ENCODE measurements at regions not wholly inside any gene's neighbourhood (a gene's known extent, or its start where the extent isn't known, plus 50 kb on each side); places are given as distances from the start of the nearest gene placed in this dataset.

GRCh38 chr1:240029418-240029817, 62.3 kb upstream of the FMN2 start:
- 77% methylated on average over 3 of the region's 3 CpGs for WGBS (ENCODE audit: missing lambda C conversion rate)
- peak overlapping the region; percentile 32 to 89; a peak in 5 of 6 replicates for H3K27ac ChIP-seq
- ATAC-seq: no peak
- H3K9me3 ChIP-seq: no peaks in the 10 kb centered on the region
- CTCF ChIA-PET: interaction anchor here (1.1 to 2.2 kb wide), 6 partner anchors 25 to 579 kb away, joined by 3 to 10 read pairs (median 6); partner anchors contain the start of gene FMN2
- no peak overlapping the region for H3K4me3 ChIP-seq
- no peak for FAIRE-seq
- POLR2A ChIA-PET: no interaction called here
- H3K4me2 ChIP-seq: peak overlapping the region; percentile 67; the same call in 2 of the 3 replicates
- peaks cover 41% of the 10 kb centered on the region for H3K4me1 ChIP-seq
- DNase-seq (ENCODE audit: low read depth in 1 of 2, low spot score in 1 of 2): no peak
- TF ChIP-seq BHLHE40 (IDR thresholded peaks at IDR 0.05; ENCODE audit: low read depth, low read length) (no peak), RAD21 (conservative IDR thresholded peaks at IDR 0.05 in 1 of 2, IDR thresholded peaks at IDR 0.05 in 1 of 2) (no peak), FOSL2 (IDR thresholded peaks at IDR 0.05) (no peak), FOSL2 (CRISPR knock-in tag; IDR thresholded peaks at IDR 0.05) (no peak), REST (IDR thresholded peaks at IDR 0.05) (no peak), HOXB5 (CRISPR knock-in tag; IDR thresholded peaks at IDR 0.05) (no peak), CHD2 (IDR thresholded peaks at IDR 0.05; ENCODE audit: low read length, partially characterized antibody) (no peak), MAX (IDR thresholded peaks at IDR 0.05) (no peak), CBX2 (IDR thresholded peaks at IDR 0.05; ENCODE audit: borderline replicate concordance, low read depth) (no peak), ESRRA (IDR thresholded peaks at IDR 0.05; ENCODE audit: borderline replicate concordance, low read length) (no peak), RARB (CRISPR knock-in tag; IDR thresholded peaks at IDR 0.05) (no peak)
- TF ChIP-seq, protein P1, sequence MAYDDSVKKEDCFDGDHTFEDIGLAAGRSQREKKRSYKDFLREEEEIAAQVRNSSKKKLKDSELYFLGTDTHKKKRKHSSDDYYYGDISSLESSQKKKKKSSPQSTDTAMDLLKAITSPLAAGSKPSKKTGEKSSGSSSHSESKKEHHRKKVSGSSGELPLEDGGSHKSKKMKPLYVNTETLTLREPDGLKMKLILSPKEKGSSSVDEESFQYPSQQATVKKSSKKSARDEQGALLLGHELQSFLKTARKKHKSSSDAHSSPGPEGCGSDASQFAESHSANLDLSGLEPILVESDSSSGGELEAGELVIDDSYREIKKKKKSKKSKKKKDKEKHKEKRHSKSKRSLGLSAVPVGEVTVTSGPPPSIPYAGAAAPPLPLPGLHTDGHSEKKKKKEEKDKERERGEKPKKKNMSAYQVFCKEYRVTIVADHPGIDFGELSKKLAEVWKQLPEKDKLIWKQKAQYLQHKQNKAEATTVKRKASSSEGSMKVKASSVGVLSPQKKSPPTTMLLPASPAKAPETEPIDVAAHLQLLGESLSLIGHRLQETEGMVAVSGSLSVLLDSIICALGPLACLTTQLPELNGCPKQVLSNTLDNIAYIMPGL (CRISPR knock-in tag; IDR thresholded peaks at IDR 0.05; ENCODE audit: borderline replicate concordance): no peak

- DNase-seq (ENCODE audit: low read depth in 1 of 2, low spot score in 1 of 2): no peak
- POLR2A ChIA-PET: no interaction called here
- TF ChIP-seq, protein P1 (CRISPR knock-in tag; IDR thresholded peaks at IDR 0.05; ENCODE audit: borderline replicate concordance): no peak
- TF ChIP-seq HOXA7 (CRISPR knock-in tag; IDR thresholded peaks at IDR 0.05): no peak
- no peak for TF ChIP-seq JUNB (IDR thresholded peaks at IDR 0.05)
- CTCF ChIA-PET: interaction anchor here (1.3 to 3.0 kb wide), 5 partner anchors 26 to 159 kb away, joined by 3 to 16 read pairs (median 10); partner anchors contain the start of gene FMN2
- no peak for FAIRE-seq
- H3K4me3 ChIP-seq: no peak overlapping the region
- peak overlapping the region; percentile 67 for H3K4me2 ChIP-seq
- WGBS (ENCODE audit: missing lambda C conversion rate): 63% methylated on average over 5 of the region's 5 CpGs
- peak overlapping the region; percentile 69 to 89 for H3K27ac ChIP-seq
- H3K9me3 ChIP-seq: no peaks in the 10 kb centered on the region
- no peak for ATAC-seq
- H3K4me1 ChIP-seq: peaks cover 41% of the 10 kb centered on the region
These were observed 61.4 kb upstream of the FMN2 start for GRCh38 chr1:240030236-240030635.

DNA sequence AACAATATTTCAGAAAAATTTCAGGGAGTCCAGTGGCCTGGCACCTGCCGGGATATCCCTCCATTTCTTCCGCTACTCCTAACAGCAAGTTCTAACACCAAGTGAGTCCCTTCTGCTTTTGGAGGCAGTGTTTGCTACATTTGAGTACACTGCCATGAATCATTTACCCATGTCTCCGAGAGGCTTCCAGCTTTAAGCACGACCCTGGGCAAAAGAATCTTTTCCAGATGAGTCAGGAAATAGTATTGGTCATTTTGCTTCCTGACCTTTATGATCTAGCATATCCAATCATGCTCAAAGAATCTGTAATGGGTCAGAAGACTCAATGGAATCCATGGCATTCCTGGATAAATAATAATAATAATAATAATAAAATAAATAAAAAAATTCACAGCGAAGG, 60.7 kb upstream of the FMN2 start:
- H3K4me1 ChIP-seq: peaks cover 41% of the 10 kb centered on the region
- H3K9me3 ChIP-seq: no peaks in the 10 kb centered on the region
- ATAC-seq: peak; percentile 92 to 93
- no peak overlapping the region for H3K4me3 ChIP-seq
- ChIA-PET CTCF (interaction anchor here (0.5 to 3.0 kb wide), 5 partner anchors 54 to 158 kb away, joined by 3 to 16 read pairs (median 7); no protein-coding TSS in a partner anchor), POLR2A (interaction anchor here (0.5 to 1.2 kb wide), 4 partner anchors 61 to 801 kb away, joined by 3 to 4 read pairs (median 3); partner anchors contain the start of gene FMN2)
- peak; percentile 55; the same call in 1 of the 2 replicates for TF ChIP-seq GATA3 (IDR thresholded peaks at IDR 0.05; ENCODE audit: borderline replicate concordance)
- peak in 1 of 2 experiments; percentile 35; a peak in 1 of 5 replicates for TF ChIP-seq JUN (IDR thresholded peaks at IDR 0.05)
- TF ChIP-seq MAX (IDR thresholded peaks at IDR 0.05): peak; percentile 62; the same call in 1 of the 2 replicates
- TF ChIP-seq, protein P2, sequence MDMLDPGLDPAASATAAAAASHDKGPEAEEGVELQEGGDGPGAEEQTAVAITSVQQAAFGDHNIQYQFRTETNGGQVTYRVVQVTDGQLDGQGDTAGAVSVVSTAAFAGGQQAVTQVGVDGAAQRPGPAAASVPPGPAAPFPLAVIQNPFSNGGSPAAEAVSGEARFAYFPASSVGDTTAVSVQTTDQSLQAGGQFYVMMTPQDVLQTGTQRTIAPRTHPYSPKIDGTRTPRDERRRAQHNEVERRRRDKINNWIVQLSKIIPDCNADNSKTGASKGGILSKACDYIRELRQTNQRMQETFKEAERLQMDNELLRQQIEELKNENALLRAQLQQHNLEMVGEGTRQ (IDR thresholded peaks at IDR 0.05): no peak
- TF ChIP-seq HDAC2 (IDR thresholded peaks at IDR 0.05): no peak
- TF ChIP-seq JUNB (IDR thresholded peaks at IDR 0.05): peak; percentile 72
- peak; percentile 14; the same call in 1 of the 2 replicates for TF ChIP-seq E2F6 (IDR thresholded peaks at IDR 0.05; ENCODE audit: borderline replicate concordance, low read depth)
- TF ChIP-seq FOSL2 (IDR thresholded peaks at IDR 0.05): peak; percentile 73
- peak; percentile 88 for TF ChIP-seq FOSL2 (CRISPR knock-in tag; IDR thresholded peaks at IDR 0.05)
- no peak for TF ChIP-seq POLR2AphosphoS2 (conservative IDR thresholded peaks at IDR 0.05; ENCODE audit: low read length)
- peak in 1 of 2 experiments; percentile 16; a peak in 1 of 5 replicates for TF ChIP-seq RAD21 (conservative IDR thresholded peaks at IDR 0.05 in 1 of 2, IDR thresholded peaks at IDR 0.05 in 1 of 2)
- peak in 1 of 2 experiments; percentile 49; a peak in 1 of 5 replicates for TF ChIP-seq EP300 (IDR thresholded peaks at IDR 0.05)
- no peak for TF ChIP-seq KDM5A (IDR thresholded peaks at IDR 0.05)
- no peak for TF ChIP-seq HOXB13 (CRISPR knock-in tag; IDR thresholded peaks at IDR 0.05; ENCODE audit: low read depth)
- FAIRE-seq: peak; percentile 92
- WGBS (ENCODE audit: missing lambda C conversion rate): 4% methylated on average over 5 of the region's 5 CpGs
- peak overlapping the region; percentile 67 for H3K4me2 ChIP-seq
- H3K27ac ChIP-seq: peak overlapping the region; percentile 69 to 89
- peak; percentile 68 to 90 for DNase-seq (ENCODE audit: low read depth in 1 of 2, low spot score in 1 of 2)

Data from A549 (cell line).